HFFc6 (cell line): ENCODE measurements at regions not wholly inside any gene's neighbourhood (a gene's known extent, or its start where the extent isn't known, plus 50 kb on each side); places are given as distances from the start of the nearest gene placed in this dataset.

Experiments used
- DNase-seq: peaks from one replicate; pipeline ENCODE4 v3.0.0-alpha.2; 2018
- H3K27ac Mint-ChIP-seq: 2 replicates; pipeline ENCODE4 v1.8.0; 2020; ENCODE audit warnings: mild to moderate bottlenecking, mixed read lengths
- H3K27me3 Mint-ChIP-seq: 2 replicates; pipeline ENCODE4 v1.8.0; 2021; ENCODE audit warnings: mild to moderate bottlenecking, moderate library complexity, mixed read lengths; ENCODE audit not compliant: insufficient read depth
- H3K36me3 Mint-ChIP-seq: 2 replicates; pipeline ENCODE4 v1.8.0; 2021; ENCODE audit warnings: low read depth, mixed read lengths
- H3K4me1 Mint-ChIP-seq: 2 replicates; pipeline ENCODE4 v1.8.0; 2020; ENCODE audit warnings: low read depth, mixed read lengths
- H3K4me3 Mint-ChIP-seq: 2 replicates; pipeline ENCODE4 v1.8.0; 2020; ENCODE audit warnings: mild to moderate bottlenecking, moderate library complexity, mixed read lengths
- H3K9me3 Mint-ChIP-seq: 2 replicates; pipeline ENCODE4 v1.8.0; 2020; ENCODE audit warnings: mild to moderate bottlenecking, mixed read lengths
- TF ChIP-seq, protein P1 (sequence below): fragments of 200-600 bp; sonication (generic); IDR thresholded peaks from 2 replicates; pipeline ENCODE4 v1.5.0; 2021; ENCODE audit warnings: antibody characterized with exemption, mild to moderate bottlenecking

- Mint-ChIP-seq H3K27me3 (peaks cover 14% of the 10 kb centered on the region), H3K4me3 (no peak overlapping the region), H3K36me3 (no peaks in the 10 kb centered on the region), H3K9me3 (no peaks in the 10 kb centered on the region), H3K4me1 (no peaks in the 10 kb centered on the region), H3K27ac (no peak overlapping the region)
- no peak for DNase-seq
- TF ChIP-seq, protein P1, sequence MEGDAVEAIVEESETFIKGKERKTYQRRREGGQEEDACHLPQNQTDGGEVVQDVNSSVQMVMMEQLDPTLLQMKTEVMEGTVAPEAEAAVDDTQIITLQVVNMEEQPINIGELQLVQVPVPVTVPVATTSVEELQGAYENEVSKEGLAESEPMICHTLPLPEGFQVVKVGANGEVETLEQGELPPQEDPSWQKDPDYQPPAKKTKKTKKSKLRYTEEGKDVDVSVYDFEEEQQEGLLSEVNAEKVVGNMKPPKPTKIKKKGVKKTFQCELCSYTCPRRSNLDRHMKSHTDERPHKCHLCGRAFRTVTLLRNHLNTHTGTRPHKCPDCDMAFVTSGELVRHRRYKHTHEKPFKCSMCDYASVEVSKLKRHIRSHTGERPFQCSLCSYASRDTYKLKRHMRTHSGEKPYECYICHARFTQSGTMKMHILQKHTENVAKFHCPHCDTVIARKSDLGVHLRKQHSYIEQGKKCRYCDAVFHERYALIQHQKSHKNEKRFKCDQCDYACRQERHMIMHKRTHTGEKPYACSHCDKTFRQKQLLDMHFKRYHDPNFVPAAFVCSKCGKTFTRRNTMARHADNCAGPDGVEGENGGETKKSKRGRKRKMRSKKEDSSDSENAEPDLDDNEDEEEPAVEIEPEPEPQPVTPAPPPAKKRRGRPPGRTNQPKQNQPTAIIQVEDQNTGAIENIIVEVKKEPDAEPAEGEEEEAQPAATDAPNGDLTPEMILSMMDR = no peak
Measured at GRCh38 chr7:34364130-34364529, 293.9 kb upstream of the NPSR1 start.

- no peak overlapping the region for H3K27ac Mint-ChIP-seq
- TF ChIP-seq, protein P1 = no peak
Measured at GRCh38 chr7:34365011-34365410, 293.0 kb upstream of the NPSR1 start.

GRCh38 chr7:34365611-34366010 is 292.4 kb upstream of the NPSR1 start:
- H3K36me3 Mint-ChIP-seq = no peaks in the 10 kb centered on the region
- TF ChIP-seq, protein P1 = no peak

More at GRCh38 chr7:34365011-34365410, 293.0 kb upstream of the NPSR1 start:
- Mint-ChIP-seq H3K4me3 (no peak overlapping the region), H3K27me3 (peaks cover 12% of the 10 kb centered on the region), H3K36me3 (no peaks in the 10 kb centered on the region), H3K9me3 (no peaks in the 10 kb centered on the region), H3K4me1 (no peaks in the 10 kb centered on the region)
- no peak for DNase-seq

GRCh38 chr7:34371922-34372321 is 286.1 kb upstream of the NPSR1 start:
- Mint-ChIP-seq H3K4me1 (peaks cover 17% of the 10 kb centered on the region), H3K36me3 (no peaks in the 10 kb centered on the region), H3K9me3 (no peaks in the 10 kb centered on the region), H3K27ac (no peak overlapping the region), H3K4me3 (no peak overlapping the region), H3K27me3 (no peaks in the 10 kb centered on the region)
- TF ChIP-seq, protein P1 = no peak
- no peak for DNase-seq

More at GRCh38 chr7:34365611-34366010, 292.4 kb upstream of the NPSR1 start:
- no peak overlapping the region for H3K27ac Mint-ChIP-seq
- H3K4me1 Mint-ChIP-seq = no peaks in the 10 kb centered on the region
- H3K9me3 Mint-ChIP-seq = no peaks in the 10 kb centered on the region
- no peak for DNase-seq
- H3K4me3 Mint-ChIP-seq = no peak overlapping the region
- peaks cover 7% of the 10 kb centered on the region for H3K27me3 Mint-ChIP-seq

DNA sequence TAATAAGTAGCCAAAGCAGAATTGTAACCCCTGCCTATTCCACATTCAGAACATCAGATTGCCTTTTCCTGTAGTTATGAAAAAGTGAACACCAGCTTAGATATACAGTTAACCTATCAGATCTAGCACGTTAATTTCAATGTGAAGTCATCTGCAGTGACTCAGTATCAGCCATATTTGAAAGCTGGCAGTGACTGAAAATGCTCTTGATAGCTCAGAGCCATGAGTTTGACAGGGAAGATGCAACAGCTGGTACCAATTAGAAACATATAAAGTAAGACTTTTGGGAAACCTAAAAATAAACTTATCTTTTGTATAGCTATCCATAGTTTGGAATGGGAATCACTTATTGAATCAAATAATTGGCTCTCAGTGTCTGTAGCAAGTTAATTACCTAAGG is 284.1 kb upstream of the NPSR1 start:
- peaks cover 17% of the 10 kb centered on the region for H3K4me1 Mint-ChIP-seq
- H3K36me3 Mint-ChIP-seq = no peaks in the 10 kb centered on the region
- H3K4me3 Mint-ChIP-seq = no peak overlapping the region
- peak; percentile 26 for DNase-seq
- no peak overlapping the region for H3K27ac Mint-ChIP-seq
- no peaks in the 10 kb centered on the region for H3K9me3 Mint-ChIP-seq
- TF ChIP-seq, protein P1 = no peak
- H3K27me3 Mint-ChIP-seq = no peaks in the 10 kb centered on the region
